HG03575 (cell line): ENCODE measurements at regions not wholly inside any gene's neighbourhood (a gene's known extent, or its start where the extent isn't known, plus 50 kb on each side); places are given as distances from the start of the nearest gene placed in this dataset.

Source experiments
- ATAC-seq: cut with Tn5 transposase; IDR thresholded peaks from one replicate; pipeline ENCODE4 v1.9.1; 2021; ENCODE audit not compliant: unreplicated experiment, insufficient number of reproducible peaks, low FRiP score; ENCODE audit errors: extremely low read depth

DNA sequence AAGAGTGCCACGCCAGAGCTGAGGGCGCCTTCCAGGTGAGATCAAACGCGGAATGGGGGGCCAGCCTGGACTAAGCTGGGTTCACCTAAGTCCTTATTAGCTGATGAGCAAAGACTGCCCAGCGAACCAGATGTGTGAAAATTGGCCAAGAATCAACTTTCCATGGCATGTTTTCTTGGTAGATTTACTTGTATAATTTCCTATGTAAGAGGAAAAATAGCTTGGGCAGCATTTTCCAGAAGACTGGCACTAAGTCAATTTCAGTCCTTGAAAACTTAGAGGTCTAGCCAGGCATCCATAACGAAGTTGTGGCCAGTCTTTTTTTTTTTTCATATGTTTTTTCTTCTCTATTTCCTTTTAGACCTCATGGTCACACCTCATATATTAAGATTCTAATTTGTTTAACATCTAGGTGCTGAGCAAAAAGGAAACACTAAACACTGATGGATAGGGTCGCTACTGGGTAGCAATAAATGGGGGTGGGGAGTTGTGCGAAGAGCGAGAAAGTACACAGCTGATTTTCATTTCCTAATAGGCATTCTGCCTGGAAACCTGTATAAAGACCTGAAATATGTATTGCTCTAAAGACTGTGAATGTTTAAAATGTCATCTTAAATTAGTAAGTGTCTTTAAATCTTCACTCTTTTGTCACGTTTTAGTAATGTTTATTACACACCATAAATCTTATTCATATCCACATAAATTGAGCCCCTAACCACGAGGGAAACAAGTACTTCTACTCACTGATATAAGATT lies 188.8 kb downstream of the CD83 start:
- ATAC-seq, result no peak

DNA sequence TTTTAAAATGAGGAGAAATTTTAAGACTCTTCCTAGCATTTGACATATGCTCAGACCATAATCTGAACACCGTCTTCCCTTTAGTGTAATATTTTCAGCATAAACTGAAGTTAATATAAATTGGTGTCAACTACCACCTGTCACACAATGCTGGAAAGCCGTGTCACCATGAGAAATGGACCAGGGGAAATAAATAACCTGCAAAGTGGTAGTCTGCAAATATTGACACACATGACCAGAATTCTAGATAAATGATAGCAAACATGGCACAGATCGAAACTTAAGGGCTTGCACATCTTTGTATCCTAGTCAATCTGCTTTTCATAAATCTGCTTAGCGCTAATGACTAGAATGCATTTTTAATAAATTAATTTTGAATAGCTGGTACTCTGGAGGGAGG lies 191.9 kb downstream of the CD83 start:
- no peak for ATAC-seq

DNA sequence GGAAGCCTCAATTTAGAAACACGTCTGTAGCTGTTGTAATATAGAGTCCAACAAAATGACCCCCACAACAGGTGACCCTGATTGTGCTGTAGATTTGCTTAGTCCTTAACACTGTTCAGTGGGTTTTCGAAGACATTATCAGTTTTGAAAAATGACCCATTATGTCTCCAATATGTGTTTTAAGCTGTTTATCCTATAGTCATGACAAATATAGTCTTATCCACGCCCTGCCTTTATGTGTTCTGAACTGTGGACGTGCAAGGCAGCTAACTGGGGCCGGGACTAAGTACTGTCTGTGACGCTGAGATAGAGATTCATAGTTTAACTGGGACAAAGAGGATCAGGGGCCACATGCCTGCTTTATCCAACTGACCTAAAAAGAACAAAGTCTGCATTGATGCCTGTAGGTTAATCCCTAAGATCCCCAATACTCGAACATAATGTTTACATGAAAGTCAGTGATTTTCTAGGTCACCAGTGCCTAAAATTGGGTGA lies 192.4 kb downstream of the CD83 start:
- no peak for ATAC-seq

DNA sequence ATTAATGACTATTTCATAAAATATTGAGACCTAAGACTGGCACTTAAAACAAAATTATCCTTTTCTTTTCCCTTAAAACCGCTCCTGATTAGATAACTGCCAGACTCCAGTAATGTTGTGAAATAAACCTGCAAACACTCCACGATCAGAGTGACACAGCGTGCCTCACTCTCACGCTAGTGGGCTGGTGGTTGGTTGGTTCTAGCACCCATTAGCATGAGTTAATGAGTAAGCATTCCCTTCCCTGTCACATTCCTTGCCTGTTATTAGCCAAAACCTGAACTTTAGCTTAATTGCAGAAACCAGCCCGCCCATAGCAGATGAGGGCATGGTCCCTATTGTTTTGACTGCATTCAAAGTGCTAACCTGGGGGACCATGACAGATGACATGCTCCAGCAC lies 193.4 kb downstream of the CD83 start:
- no peak for ATAC-seq

DNA sequence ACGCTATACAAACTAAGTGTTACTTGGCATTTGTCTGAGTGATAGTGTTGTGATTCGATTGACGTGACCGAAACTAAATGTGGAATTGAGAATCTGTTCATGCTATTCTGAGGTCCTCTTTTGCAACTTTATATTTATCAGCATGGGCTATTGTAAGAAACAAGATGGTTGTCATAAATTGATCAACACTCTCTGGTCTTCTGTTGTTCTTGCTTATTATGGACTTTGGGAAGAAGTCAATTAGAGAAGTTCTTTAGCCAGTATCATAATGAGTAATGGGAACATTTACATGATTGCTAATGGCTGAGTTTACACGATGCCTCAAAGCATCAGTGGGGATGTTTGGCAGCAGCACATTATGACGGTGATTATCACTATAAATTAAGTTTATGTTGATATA lies 195.0 kb downstream of the CD83 start:
- no peak for ATAC-seq

DNA sequence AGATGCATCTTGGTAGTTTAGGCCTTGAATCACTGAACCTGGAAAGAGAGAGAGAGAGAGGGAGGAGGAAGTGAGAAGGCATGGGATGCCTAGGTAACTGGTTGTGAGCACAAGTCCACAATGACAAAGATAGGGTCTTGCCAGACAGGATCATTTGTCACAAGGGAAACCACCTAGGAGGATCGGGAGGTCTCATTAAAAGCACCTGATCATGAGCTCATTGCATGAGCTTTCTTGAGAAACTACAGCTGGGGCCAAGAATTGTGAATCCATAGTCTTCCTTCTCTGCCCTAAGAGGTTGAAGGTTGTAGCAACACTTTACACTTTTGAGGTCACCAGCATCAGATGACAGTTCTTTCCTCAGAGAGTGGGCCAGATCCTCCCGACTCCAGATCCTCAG lies 195.7 kb downstream of the CD83 start:
- no peak for ATAC-seq

DNA sequence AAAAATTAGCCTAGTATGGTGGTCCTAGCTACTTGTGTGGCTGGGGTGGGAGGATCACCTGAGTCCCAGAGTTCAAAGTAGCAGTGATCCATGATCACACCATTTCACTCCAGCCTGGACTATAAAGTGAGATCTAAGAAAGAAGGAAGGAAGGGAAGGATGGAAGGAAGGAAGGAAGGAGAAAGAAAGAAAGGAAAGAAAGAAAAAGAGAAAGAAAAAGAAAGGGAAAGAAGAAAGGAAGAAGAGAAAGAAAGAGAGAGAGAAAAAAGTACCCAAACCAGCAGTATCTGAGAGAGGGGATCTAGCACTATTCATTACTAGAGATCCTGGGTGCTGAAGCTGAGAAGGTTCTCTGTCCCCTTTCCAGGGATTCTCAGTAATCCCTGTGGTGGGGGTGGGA lies 197.8 kb downstream of the CD83 start:
- no peak for ATAC-seq

DNA sequence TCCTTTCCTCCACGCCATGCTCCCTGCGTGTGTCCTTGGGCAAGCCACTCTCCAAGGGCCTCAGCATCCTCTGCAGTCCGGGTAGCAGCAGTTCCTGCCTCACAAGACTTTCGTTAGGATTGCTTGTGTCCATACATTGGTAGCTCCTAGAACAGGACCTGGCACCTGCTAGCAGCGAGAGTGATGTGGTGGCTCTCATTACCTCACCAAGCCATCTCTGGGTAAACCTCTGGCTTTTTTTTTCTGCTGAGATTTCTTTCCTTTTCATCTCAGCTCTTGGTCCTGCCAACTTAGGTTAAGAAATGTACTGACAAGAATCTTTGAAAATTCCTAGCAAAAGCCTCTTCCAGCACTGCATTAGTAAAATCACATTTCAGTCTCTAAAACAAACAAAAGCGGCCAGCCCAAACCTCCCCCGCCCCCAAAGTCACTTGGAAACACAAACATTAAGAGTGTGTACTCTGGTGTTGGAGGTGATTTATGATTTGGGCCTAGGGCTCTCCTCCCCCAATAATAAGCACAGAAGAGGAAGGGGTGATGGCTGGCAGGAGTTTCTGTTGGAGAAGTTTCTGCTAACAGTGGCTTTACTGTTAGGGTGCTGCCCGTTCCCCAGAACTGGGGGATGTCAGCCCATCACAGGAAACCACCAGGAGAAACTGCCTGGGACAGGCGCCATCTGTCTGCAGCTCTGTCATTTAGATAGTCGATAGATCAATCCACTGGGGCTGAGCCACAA lies 199.2 kb downstream of the CD83 start:
- ATAC-seq, result no peak

DNA sequence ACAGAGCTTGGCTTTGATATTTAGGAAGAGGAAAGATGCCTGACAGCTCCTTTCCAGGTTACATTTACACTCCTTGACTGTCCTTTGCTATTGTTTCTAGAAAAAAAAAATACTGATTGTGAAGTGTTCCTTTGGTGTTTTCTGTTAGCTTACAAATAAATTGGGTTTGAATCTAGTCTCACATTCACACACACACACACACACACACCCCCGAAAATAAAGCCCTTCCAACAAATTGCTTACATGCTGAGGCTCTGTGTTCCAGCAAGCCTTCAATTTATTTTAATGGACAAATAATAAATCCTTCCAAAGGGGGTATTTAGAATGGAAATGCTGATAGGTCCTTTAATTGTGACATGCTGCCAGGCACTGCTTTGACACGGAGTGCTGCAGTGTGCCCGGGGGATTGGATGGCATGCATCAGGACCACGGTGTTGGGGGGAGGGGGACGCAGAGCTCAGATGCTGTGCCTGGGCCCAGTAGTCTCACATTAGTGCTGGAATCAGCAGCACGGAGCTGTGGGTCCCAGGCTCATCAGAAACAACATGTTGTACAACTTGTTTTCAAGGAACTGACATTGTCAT lies 199.9 kb downstream of the CD83 start:
- no peak for ATAC-seq

DNA sequence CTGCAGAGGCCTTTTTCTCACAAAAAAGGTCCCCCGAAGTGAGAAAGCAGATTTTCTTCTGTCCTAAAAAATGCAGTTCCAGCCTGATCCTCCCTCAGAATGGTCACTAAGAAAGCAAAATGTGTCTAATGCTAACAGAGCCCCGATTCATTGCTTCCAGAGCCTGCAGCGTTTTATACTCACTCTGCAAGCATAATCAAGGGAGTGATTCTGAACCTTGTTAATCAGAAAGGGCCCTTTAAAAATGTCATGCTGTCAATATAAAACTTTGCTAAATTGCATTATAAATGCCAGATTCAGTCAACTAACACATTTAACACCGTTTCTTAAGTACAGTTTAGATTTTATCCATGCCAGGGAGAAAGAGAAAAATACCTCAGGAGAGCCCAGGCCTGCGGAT lies 202.8 kb downstream of the CD83 start:
- ATAC-seq, result no peak

DNA sequence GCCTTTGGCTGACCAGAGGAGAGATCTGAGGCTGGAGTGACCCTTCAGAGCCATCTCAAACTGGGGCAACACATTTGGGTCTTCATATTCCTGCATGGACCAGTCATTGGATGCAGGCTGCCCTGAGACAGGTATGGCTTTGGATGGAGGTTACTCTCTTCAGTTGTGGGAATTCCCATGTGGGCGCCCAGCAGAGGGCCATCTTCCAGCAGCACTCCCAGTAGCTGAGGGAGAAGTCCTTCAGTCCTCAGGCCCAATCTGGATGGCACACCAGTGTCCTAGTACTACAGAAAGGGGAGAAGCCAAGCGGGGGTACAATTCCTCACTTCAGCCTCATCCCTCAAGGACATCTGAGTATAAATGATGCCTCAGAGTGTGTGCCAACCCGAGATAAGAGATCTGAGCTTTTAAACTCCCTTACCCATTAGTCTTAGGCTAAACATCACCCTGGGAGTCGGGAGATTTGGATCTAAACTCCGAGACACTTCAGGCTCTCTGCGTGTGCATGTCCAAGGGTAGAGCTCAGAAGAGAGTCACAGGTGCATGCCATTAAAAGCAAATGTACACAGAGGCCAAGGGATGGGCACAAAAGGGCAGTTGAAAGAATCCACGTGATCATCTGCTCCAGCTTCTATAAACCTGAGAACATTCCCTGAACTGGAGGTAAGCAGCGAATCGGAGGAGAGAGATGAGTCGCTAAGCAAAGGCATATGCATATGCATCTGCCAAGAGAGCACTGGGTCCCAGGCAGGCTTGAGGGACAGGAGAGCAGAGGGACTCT lies 204.6 kb downstream of the CD83 start:
- ATAC-seq, result no peak

DNA sequence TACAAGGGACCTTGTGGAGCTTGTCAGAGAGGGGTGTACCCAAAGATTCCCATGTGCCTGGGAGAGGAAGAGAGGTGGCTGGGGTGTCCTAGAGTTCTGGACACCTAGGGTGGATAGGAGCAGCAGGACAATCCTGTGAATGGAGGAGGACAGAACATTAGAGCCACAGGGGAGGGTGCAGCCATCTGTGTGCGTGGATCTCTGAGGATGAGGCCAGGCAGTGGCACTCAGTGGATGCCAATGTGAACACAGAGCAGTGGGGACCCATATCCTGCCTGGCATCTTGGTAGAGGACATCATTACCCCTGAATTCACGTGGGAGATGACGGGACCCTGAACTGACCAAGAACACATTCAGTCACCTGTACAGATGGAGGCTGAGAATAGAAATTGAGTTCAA lies 205.3 kb downstream of the CD83 start:
- ATAC-seq, result no peak

DNA sequence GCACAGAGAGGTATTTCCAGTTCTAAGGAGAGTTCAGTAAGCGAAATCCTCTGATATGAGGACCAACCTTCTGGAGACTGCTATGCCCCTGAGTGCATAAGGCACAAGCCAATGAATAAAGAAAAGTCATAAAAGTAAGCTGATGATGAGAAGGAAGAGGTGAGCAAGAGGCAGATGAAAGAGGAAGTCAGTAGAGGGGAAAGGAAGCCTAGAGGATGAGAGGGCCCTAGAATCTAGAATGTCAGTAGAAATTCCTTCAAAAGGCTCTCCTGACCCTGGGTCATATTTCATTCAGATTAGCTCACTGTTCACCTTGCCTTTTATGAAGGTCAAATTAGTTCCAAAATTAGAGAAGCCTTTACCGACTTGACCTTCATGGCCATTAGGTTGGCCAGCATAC lies 209.2 kb downstream of the CD83 start:
- ATAC-seq, result no peak

DNA sequence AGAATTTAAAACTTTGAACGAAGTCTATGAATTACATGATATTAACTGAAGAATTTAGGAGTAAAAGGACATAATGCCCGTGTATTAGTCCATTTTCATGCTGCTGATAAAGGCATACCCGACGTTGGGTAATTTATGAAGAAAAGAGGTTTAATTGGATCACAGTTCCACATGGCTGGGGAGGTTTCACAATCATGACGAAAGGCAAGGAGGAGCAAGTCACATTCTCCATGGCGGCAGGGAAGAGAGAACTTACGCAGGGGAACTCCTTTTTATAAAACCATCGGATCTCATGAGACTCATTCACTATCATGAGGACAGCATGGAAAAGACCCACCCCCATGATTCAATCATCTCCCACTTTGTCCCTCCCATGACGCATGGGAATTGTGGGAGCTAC lies 210.6 kb downstream of the CD83 start:
- no peak for ATAC-seq

DNA sequence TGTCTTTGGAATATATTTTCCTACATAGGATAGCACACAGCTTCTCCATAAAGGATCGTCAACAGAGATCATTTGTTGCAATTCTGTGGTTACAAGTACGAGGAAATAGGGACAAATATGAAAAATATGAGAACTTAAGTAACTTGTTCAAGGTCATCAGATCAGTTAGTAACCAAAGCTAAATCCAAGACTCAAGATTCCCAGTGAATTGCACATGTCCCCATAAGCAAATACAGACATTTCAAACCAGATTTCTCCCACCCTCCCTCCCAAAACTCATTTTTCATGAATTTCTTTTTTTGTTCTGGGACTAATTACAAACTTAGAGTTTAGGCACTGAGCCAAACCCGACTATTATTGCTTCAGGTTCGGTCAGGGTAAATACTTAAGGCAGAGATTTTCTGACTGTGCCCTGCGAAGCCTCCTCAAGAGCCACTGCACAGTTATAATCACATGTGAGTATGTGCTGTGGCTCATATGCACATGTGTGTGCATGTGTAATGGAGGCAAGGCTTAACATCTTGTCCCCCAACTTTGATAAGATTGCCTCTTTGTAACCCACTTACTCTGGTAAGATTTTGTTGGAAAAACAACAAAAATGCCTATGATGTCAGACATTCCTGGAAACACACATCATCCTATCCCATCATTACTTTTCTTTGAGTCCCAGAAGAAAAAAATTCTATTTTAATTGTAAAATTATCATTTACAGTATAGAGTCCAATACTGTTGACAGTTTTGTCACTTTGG lies 216.2 kb downstream of the CD83 start:
- ATAC-seq, result no peak

DNA sequence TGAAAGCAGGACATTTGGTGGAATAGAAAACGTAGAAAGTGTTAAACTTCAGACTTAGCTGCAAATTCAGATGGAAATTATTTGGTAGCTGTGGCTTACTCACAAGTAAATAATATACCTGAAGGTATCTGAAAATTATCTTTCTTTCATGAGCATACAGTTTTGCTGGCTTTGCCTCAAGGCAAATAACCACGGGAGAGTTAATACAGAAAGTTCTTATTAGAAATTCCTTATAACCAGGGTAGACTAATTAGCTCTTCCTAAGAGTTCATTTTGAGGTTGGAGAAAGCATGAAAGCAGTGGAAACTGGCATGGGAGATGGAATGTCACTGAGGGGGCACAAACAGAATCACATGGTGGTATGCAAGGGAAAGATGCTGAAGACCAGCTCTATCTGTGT lies 217.5 kb downstream of the CD83 start:
- no peak for ATAC-seq

DNA sequence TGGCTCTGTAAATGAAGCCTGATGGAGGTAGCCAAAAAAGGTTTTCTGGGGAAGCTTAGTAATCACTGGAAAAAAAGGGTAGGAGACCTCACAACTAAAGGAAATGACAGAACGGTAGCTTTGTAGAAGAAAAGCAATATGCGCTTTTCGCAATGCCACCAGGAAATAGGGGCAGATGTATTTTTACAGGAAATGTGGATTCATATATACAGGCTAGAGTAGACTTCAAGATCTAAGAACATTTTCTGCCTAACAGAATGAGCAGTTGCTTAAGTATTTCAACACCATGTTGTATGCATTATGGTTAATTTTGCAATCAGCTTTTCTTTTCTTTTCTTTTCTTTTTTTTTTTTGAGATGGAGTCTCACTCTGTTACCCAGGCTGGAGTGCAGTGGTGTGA lies 219.6 kb downstream of the CD83 start:
- ATAC-seq, result no peak

DNA sequence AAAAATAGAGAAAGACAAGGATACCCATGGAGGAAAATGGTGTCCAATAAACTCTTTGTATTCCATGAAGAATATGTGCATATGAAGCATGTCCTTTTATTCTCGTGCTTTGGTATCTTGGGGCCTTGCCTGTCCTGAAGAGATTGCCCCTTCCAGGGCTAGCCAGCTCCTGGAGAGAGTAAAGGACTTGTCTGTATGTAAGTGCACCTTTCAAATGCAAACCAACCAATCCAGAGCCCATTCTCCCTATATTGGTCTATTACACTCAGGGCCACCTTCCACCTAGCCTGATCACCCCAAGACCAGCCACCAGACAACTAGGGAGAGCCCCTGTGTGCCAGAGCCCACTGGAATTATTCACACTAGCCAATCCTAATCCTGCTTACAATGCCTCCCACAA lies 221.6 kb downstream of the CD83 start:
- ATAC-seq, result no peak
